G401.6 (cell line): ENCODE measurements at regions not wholly inside any gene's neighbourhood (a gene's known extent, or its start where the extent isn't known, plus 50 kb on each side); places are given as distances from the start of the nearest gene placed in this dataset.

Experiments
- FAIRE-seq: peaks from 2 replicates; lab custom pipeline; 2012; peaks lifted over from hg19 to GRCh38; lab: Jason Lieb, UNC

DNA sequence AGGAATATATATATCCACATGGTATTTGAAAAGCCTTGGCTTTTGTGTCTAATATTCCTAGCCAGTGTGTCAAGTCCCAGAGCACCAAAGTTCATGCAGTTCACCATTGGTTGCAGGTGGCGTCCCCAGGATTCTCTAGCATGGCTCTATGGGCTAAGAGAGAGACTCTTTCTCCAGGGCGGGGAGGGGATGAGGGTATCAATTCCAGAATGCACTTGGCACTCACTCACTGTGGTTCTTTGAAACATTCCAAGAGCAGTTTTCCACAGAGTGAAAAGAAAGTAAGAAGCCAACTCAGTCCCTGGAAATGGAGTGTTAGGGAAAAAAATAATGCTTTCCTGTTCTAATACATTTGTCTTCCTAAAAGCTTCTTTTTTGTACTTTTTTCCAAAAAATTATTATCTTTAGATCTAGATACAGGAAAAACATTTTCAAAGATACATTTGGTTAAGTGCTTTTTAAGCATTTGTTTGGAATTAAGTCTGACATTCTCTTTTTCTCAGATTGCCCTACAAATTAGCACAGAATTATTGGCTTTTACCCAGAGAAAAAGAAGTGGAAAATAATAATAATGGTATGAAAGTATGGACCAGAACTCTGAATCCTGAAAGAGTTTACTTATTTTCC lies 239.9 kb downstream of the PAX3 start:
- FAIRE-seq = no peak

DNA sequence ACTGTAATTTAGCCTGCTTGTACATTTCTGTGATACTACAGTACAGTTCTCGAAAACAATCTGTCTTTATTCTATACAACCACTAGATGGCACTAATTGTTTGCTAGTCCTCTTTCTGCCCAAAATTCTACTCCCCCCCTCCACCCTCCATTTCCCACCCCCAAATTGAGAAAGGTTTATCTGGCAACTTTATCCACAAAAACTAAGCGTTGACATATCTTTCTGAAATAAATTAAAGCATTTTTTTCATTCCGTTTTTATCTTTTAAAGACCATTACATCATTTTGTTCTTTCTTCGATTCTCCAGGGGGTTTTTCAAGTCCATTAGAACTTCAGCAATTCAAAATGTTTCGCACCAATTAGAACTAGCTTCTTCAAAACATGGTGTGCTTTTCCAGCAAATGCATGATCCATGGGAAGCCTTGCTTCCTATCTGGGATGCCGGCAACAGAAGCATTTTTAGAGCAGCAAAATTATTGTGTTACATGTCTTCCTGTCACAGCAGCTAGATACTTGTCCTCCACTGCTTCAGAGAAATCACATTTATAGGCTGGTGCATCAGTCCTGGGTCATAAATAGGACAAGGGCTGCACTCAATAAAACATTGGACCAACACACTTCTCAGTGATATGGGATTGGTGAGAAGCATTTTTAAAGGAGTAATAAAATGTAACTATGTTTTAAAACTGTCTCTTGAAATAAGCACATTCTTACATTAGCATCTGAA lies 241.3 kb downstream of the PAX3 start:
- FAIRE-seq = peak; percentile 15

DNA sequence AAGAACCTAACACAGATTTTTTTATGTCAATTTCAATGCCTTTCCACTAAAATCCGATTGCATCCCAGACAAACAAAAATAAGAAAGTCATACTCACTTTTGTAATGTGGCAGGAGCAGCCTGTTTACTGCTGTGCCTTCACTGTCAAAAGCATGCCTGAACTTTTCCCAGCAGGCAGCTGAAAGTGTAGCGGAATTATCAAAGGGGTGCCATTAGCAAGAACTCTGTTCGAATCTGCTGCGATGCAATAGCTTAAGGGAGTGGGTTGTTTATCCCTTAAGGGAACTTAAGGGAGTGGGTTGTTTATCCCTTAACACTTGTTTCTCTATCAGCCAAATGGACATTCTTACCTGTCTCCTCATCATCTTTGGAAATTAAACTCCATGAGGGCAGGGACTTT lies 243.5 kb downstream of the PAX3 start:
- FAIRE-seq = no peak

DNA sequence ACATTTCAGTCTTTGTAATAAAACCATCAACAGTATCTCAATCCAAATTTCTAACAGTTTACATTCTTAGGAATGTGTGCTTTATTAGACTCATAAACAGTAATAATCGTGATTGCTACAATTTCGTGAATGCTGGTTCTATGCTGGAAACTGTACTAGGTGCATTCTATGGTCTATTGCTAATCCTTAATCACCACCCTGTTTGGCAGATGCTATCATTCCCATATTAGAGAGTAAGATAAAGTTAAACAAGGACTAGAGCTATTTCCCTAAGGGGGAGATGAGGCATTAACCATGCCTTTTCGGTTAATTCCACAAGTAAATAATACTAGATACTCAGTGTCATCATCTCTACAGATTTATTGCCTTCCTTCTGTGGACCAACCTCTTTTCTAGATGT lies 244.0 kb downstream of the PAX3 start:
- FAIRE-seq = no peak

DNA sequence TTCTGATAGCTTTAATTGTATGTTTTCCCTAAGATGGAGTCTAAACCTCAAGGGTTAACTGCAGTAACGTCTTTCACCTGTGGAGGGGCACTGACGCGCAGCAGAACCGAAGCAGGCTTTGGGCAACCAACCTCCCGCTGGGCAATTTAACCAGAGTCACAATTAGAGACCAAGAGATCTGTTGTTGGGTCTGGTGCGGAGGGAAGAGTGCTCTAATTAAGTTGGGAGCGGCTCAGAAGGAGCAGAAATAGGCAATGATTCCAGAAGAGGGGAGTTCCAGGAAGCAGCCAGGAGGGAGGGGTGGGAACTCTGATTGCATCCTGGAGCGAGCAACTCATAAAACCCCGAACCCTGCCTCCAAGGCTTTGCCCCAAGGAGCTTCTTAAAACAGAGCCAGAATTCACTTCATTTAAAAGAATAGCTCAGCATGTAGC lies 245.8 kb downstream of the PAX3 start:
- no peak for FAIRE-seq

DNA sequence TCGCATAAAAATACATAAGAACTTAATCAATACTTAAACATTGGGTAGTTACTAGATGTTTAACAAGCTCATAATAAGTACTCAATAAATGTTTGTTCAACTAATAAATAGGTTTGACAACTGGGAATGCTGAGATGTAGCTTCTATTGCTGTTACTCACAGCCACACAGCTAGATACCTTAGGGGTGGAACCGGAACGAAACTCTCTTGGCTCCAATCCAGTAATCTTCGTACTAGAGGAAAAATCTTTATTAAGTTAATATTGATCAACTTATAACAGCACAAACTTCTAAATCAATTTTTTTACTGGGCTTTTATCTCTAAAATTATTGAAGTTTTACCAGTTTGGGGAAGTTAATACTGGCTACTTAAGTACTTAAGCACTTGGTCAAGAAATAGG lies 247.8 kb downstream of the PAX3 start:
- FAIRE-seq = no peak

DNA sequence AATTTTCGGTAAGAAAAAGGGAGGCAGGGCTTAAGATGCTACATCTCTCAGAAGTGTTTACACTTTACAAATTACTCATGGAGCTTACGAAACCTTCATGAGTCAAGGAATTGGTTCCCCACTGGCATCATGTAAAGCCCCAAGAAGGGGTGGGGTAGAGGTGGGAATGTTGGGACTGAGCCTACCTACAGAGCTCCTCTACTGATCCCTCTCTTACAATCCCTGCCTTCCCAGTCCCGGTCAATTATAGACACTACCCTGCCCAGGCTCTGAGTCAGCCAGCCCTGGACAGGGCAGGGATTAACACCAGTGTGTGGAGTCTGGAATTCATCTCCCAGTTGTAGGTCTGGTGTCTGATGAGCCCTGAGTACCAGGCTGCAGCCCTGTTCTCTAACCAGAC lies 248.9 kb downstream of the PAX3 start:
- FAIRE-seq = no peak

DNA sequence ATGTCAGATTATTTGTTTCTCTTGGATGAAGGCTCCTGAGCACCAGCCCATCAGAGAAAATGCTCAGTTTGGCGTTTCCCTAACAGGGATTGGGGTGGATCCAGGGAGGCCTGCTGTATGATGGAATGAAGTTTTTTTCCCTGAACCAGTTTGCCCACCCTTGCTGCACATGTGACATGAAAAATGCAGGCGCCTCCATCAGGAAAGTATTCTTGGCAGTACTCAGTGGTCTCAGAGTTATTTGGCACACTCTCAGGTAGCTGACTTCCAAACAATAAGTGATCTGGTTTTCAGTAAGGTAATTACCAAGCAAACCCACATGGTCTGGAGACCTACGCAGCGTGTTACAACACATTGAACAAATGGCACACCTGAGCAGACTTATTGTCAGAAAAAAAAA lies 254.9 kb downstream of the PAX3 start:
- no peak for FAIRE-seq

DNA sequence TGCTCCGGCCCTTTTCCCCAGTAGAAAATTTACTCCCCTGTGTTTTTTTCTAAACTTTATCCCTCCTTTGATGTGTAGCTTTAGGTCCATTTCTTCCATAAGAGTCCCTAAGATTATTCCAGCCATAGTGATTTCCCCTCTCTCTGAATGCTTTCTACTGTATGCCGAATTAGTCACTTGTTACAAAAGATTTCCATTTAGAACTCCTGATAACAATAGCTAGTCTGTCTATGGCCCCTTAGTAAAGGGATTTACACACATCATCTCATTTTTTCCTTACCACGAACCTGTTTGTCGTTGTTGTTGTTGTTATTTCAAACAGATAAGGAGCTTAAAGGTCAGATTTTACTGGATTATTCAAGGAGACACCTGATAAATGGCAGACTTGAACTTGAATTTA lies 256.1 kb downstream of the PAX3 start:
- no peak for FAIRE-seq

DNA sequence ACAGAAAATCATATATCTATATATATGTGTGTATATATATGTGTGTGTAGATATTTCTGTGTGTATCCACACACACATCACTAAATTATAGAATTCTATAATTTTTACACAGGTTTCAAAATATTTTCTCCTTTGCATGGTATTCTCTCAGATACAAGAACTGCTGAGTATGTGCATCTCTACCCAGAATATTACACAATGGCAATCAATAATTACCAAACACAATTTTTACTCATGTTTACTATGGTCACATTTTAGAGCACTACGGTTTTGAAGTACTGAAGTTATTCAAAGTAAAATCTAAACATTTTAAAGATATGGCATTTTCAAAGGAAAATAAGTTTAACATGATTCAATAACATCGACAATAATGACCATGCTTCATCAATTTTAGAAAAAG lies 258.5 kb downstream of the PAX3 start:
- FAIRE-seq = no peak

DNA sequence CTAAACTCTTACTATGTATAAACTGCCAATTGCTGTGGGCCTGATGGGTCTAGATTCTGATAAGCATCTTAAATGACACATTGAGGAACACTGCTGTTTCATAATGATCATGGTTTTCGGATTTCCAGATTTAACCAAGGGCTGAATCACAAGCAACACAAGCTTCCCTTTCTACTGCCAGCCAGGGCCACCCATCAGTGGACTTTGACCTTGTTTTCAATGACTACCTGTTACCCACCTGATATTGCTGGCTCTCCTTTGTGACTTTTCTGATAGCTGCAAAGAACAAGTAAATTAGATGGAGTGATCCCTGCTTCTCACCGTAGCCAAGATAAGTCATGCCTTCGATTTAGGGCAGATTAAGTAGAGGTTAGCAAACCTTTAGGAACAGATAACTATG lies 259.0 kb downstream of the PAX3 start:
- no peak for FAIRE-seq

DNA sequence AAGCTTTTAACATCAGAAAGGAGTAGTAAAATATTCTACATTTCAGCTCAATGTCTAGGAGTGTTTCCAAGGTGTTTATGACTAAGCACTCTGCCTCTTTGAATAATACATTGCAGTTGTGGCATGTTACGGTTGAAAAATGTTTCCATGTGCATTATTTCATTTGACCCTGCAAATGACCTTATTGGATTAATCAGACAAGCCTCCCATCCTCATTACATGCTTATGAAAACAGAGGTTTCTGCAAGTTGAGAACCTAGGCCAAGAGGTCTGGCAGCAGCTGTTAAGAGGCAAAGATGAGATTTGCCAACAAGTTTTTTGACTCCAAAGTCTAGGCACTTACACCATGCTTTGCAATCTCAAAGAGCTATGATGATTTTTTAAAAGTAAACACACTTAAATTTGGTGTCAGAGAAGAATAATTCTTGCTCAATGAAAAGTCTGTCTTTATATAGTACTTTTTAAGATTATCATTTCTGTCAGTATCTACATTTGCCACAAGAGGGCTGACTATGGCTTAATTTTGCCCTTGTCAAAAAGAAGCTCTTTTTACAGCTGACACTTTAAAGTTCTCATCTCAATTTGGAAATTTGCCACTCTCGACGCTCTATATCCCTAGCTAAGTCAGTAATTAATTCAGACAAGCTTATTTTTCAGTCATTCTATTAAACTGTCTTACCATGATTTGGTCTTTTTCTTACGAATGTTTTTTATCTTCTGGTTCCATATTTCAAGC lies 260.6 kb downstream of the PAX3 start:
- FAIRE-seq = no peak

DNA sequence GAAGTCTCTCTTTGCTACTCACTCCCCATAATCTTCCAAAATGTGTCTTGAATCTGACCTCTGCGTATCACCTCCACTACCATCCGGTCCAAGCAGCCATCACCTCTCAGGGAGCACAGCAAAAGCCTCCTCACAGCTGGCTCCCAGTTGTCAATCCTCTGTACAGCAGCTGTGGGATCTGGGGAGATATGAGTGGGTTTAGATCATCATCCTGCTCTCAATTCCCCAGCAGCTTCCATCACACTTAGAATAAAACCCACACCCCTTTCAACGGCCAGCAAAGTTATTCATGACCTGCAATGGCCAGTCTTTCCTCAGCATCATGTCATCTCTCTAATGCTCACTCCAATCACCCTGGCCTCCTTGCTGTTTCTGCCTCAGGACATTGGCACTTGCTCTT lies 261.6 kb downstream of the PAX3 start:
- FAIRE-seq = no peak

DNA sequence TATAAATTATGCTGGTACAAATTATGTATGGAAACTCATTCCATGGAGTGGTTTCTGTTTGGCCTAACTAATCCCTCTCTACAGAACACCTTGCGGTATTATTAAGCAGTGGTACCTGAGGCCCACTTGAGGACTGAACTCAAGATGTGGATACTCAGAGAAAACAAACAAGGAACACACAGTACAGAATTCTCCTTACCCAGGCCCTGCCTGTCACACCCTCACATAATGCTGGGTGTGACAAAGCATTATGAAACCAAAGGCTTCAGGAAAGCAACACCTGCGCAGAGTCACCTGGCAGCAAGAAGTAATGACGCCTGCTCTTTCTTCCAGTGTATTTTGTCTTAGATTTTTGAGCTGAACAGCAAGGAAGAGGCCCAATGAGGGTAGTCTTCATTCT lies 264.7 kb downstream of the PAX3 start:
- FAIRE-seq = no peak

DNA sequence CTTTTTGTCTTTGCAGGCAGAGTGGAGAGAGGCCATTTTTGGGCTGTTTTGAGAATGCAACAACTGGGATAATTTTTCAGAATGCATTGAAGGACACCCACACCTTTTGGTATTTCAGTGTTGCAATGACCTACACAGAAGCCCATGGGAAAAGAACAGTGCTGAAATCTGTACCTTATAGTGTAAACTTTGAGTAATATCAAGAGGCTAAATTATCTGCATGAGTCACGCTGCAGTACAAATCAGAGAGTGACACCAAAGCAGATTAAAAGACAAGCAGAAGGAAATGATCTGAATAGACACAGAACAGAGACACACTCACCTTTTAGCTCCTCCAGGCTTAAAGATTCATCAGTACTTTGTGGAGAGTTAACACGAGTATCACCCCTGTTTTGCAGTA lies 265.3 kb downstream of the PAX3 start:
- no peak for FAIRE-seq

DNA sequence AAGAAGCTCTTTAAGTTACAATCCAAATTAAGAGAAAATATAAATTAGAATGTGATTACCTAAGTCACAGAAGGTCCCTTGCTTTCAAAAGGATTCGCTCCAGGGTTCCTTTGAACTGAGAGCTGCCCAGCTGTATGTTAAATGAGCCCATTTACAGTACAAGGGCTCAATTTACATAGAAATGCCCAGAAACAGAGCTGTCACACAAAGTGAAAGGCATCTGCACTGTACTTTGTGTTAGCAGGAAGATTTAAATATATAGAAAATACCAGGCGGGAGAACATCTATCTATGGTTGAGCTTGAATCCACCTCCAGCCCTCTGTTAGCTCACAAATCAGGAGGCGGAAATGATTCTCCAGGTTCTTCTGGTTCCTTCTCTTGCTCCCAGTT lies 272.9 kb downstream of the PAX3 start:
- FAIRE-seq = no peak

DNA sequence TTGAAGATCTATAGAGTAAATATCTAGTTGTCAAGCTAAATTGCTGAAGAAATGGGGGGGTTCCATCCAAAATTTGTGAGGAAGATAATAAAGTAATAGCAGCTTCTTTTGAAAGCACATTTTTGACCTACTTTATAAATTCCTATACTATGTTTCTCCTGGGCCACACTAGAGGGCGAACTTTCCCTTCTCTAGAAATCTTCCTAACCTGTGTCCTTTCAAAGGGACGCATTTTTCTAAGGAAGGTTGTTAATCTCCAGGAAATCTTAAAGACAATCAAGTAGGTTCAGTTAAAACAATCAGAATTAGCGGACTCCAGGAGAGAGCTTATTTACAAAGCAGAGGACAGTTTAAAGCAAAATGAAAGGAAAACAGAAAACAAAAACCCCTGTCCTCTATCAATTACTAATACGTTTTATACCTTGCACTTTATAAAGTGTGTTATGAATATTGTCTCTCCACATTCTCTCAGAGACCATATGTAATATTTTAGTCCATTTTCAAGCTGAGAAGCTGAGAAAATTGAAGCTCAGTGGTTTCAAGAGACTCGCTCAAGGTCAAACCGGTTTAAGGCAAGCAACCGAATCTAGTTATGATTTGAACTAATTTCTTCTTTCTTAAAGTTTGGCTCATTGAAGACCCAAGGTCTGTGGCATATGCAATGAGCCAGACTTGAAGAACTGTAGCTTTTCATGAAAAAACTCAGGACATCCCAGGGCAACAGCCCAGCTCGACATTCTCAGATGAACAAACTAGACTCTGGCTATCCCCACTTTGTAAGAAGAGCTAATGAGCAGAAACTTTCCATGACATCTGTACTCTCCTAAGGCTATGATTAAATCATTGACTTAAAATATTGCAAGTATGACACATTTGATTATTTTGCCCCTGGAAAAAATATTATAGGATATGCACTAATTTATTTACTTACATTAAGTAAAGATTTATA lies 273.6 kb downstream of the PAX3 start:
- FAIRE-seq = peak; percentile 61

DNA sequence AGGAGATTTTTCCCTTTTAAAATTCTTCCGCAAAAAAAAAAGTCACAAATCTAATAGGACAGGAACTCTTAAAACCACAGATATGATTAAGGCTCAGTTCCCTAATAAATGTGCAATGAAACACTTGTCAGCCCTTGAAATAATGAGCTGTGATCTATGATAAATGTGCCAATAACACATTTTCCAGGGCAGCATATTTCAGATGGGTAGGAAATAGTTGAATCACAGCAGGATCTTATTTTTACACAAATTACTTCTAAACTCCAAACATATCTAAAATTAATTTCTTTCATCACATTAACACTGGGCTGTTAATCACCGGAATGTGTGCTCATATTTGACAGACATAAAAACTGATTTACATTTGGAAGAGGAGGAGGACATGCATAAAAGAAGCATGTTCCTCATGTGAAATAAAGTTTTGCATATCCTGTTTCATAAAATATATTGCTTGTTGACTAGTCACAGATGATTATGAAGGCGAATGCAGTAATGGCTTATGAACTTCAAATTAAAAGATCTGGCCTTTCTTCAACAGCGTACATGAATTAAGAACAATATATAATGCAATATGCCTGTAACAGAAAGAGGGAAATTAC lies 281.4 kb downstream of the PAX3 start:
- no peak for FAIRE-seq

DNA sequence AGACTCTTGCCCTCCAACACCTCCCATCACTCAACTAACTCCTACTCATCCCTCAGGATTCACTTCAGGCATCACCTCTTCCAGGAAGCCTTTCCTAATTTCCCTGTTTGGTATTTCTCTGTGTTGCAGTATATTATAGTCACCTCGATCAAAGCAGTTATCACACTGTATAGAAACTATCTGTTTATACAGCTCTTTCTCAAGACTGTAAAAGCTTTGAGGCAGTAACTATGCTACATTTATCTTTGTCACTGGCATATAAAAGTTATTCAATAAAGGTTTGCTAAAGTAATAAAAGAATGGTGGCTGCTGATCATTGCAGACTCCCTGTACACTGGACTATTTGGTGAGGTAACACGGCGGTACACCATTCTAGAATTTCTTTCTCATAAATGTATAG lies 284.9 kb downstream of the PAX3 start:
- FAIRE-seq = no peak

DNA sequence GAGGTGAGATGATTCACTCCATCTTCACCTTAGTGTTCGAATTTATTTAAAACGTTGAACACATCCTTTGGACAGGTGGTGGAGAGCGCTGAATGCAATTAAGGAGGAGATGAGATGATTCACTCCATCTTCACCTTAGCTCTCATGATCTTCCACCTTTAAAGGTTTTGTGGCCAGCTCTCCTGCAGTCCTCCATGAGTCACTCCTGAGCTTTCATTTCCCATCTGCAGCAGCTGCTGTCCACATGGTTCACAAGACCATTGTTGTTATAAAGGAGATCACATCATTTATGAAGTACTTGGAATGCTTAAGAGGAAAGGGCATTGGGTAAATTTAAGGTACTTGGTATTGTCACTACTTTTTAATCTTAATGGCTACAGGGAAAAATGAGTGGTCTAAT lies 298.5 kb downstream of the PAX3 start:
- no peak for FAIRE-seq

DNA sequence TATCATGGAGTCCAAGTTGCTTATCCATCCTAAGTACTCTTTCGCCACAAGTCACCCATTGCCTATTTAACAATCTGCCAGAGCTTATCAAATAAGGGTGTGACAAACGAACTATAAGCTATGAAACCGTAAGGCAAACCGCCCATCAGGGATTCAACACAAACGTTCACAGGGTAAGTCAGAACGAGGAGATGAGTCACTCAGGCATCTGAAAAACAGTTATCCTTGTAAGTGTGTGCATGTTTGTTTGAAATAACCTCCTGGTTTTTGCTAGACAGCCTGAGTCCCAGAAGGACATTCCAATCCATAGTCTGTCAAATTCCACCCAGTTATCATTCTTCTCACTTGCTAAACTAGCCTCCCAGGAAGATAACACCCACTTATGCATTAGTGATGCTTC lies 299.1 kb downstream of the PAX3 start:
- FAIRE-seq = no peak

DNA sequence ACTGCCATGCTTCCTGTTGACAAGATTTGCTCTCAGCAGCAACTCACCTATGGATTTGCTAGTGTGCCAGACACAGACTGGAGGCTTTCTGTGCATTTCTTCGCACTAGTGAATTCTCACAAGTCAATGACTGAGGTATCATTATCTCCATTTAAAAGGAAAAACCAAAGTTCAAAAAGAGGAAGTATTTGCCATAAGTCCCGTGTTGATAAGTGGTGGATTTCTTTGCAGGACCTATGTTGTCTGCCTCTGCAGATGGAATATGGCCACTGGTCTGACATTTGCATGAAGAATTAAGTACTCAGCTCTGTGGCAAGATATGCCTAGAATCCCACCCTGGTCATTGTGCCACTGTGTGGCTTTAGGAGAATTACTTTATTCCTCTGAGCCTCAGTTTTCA lies 299.6 kb downstream of the PAX3 start:
- no peak for FAIRE-seq
